Ureter (tissue), 1 donor: ENCODE measurements at regions not wholly inside any gene's neighbourhood (a gene's known extent, or its start where the extent isn't known, plus 50 kb on each side); places are given as distances from the start of the nearest gene placed in this dataset.

Experiments used
- DNase-seq: peaks from one replicate; pipeline ENCODE4 v3.0.0-alpha.2; 2020; ENCODE audit warnings: low spot score
- donor health status: DM: yes; HTN: yes; CAD: no.

DNA sequence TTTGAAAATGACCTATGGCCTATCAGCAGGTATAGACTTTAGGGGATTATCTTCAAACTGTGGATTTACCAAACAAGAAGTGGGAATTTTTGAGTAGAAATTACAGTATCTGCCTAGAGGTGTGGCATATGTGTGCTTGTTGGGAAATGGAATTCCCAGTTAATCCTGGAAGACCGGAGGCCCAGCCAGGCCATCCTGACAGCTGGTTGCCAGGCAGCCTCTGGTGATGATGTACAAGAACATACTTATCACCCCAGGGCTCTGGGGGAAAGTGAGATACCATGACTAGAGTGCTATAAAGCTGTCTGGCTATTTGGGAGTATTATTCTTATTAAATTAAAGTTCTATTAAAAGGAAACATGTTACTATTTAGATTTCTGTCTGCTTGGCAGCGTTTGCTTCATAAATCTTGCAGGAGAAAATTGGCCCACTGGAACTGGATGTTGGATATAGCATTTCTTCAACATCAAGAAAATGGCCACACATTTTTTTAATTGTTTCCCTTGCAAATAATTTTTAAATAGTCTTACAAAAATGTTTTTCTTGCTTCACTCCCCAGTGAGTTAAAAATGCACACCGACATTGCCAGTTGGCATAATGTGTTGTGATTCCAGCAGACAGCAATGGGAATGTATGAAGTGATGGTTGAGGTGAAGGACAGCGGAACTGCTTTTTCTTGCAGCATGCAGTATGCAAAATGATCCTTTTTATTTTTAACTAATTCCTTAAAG, 187.8 kb downstream of the MYLK4 start:
- no peak for DNase-seq

DNA sequence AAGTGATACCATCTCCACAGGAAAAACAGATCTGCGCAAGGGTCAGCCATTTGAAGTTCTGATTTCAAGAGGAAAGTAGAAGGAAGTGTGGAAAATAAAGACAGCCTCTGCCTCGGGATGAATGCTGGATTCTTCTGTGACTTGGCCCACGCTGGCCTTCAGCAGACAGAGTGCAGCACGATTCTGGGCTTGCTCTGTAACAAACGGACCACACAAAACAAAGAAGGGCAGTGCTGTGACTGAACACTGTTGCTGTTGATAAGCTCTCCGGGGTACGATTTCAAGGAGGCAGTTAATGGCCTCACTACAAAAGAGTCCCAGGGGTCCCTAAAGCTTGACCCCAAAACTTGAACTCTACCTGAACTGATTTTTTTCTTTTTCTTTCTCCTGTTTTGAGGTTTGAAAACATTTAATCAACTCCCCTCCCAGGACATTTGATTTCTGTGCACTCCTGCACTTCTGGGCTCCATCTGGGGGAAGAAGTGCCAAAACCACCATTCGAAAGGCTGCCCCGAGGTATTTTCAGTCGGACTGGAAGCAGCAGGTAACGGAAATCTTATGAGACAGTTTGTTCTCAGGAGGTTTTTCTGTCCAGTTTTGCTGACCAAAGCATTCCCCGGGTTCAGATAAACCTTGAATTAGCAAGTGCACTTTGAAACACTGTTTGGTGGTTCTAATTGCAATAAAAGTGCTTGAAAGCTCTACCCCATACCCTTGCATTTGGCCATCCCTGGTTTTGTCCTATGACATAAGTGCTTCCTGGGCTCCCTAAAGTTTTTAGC, 189.6 kb downstream of the MYLK4 start:
- DNase-seq, result no peak

DNA sequence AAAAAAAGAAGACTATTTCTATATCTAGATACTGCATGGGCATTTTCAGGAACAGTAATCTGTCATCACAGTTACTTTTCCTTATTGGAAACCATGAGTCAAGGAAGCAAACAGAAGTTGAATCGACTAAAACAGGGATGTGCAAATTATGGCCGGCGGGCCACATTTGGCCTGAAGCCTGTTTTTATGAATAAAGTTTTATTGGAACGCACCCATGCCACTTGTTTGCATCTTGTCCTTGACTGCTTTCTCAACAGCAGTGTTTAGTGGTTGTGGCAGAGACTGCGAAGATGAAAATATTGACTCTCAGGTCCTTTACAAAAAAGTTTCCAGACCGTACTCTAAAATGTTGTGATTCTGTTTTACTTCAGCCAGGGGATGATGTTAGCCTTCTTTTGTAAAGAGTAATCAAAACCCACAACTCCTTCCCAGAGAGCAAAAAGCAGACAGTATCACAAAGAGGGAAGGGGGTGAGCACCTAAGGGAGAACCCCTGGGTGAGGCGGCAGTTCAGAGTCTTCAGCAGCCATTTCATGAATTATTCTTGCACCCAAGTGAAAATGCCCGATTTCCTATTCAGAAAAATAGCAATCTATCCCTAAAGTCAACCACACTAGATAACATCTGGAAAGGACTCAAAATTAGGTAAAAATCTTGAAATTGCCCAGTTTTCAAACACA, 190.4 kb downstream of the MYLK4 start:
- DNase-seq, result no peak

DNA sequence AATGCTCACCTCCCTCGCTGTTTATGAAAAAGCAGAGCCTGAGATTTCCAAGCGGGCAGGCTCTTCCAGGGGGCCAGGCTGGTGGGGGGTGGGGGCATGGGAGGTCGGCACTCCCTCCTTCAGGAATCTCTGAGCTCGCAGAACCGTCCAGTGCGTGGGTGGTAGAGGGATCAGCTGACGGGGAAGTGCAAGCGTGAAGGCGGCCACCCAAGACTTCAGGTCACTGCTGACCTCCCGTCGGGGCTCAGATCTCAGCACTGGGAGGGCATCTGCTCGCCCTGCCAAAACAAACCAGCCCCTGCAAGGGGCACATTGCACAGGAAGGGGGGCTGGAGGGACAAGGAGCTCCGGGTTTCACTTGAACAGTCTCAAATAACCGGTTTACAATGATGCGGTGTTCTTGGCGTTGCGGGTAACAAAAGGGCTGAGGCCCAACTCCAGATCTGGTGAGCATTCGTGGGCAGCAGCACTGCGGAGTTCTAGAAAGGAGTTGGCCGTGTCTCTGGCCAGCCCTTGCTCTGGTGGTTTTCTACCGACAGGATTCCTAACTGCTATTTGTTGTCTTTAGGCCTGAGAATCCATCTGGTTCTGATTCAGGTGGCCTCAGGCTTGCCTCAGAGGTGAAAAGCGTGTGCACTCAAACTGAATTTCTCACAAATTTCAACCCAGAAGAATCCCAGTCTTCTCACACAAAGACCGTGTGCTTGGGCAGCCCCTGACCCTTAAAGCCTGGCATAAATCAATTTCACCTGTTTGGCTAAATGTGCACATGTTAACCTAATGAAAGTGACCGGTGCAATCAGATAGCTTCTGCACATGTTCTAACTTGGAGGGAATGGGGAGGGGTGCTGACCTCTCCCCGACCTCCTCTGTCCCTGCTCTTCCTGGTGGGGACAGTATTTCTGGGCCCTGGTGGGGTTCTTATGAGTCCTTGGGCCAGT, 191.6 kb downstream of the MYLK4 start:
- no peak for DNase-seq

DNA sequence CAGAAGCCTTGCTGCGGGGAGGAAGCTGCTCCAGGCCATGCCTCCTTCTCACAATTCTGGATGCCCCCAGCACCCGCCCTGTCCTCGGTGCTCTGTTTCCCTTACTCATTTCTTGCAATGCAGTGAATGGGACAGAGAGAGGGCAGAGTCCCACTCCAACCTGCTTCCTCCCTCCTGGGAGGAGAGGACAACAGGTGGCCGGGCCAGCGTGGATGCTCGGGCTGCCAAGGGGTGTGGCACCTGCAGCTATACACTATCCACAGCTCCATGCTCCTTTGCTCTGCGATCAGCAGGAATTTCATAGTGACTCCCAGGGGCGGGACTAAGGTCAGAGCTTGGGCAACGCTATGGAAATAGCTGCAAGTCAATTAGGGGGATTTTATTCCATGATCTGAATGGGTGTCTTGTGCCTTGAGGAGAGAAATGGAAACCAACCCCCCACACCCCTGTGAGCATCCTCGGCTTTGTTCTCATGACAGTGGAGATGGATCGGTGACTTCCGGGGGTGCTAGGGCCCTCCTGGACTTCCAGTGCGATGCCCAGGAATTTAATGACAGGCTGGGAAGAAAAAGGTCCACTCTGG, 192.5 kb downstream of the MYLK4 start:
- DNase-seq, result no peak

DNA sequence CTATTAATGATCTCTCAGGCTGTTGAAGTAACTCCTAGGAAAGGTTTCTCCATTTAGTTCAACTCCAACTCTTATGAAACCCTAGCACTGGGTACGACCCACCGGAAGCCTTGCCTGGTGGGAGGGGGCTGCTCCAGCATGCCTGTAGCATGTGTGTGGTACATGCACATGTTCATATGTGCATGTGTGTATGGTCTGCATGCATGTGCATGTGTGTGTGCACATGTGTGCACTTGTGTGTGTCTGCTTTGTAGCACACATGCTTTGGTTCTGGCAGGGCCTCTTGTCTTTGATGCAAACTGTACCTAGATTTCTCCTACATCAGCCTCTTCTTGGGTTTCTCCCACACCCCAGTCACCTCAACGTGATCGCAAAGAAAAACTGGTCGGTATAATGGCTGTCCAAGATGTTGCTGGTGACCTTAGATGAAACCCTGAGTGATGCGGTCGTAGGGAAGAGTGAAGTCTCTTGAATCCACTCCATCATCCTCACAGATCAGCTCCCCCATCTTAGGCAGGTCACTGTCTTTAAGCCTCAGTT, 193.5 kb downstream of the MYLK4 start:
- no peak for DNase-seq

DNA sequence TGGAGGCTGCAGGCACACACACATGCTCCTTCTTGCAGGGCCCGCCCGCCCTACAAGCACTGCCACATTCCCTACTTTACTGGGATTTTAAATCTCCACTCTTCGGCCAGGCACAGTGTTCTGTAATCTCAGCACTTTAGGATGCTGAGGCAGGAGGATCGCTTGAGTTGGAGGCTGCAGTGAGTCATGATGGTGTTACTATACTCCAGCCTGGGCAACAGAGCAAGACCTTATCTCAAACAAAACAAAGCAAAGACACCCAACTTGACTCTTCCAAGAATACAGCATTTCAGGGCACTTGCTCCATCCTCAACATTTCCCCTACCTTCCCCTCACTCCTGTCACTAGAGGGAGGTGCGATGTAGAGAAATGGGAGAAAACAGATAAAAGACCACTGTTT, 194.0 kb downstream of the MYLK4 start:
- no peak for DNase-seq

DNA sequence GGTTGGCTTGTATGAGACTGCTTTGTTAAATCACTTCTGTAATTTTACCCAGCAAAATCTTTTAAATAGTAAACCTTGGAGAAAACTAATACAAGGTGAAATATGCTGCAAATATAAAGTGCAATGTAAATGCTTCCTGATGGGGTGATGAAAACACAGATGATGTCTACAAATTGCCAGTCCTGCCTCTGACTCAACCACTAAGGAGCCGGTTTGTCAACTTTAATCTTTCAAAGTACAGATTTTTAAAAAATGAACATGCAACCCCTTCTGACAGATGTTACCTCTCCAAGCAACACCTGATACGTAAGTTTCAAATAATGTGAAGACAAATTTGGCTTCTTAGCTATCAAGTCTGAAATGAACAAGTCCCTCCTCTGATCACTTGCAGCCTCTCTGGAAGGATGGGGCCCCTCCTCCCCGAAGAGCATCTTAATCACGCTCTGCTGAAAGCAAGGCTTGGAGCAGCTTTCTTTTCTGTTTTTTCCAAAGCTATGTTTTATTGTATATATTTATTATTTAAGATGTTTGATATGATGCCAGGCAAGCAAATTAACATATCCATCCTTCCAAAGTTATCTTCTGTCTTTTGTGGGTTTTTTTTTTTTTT, 196.0 kb downstream of the MYLK4 start:
- DNase-seq, result no peak

DNA sequence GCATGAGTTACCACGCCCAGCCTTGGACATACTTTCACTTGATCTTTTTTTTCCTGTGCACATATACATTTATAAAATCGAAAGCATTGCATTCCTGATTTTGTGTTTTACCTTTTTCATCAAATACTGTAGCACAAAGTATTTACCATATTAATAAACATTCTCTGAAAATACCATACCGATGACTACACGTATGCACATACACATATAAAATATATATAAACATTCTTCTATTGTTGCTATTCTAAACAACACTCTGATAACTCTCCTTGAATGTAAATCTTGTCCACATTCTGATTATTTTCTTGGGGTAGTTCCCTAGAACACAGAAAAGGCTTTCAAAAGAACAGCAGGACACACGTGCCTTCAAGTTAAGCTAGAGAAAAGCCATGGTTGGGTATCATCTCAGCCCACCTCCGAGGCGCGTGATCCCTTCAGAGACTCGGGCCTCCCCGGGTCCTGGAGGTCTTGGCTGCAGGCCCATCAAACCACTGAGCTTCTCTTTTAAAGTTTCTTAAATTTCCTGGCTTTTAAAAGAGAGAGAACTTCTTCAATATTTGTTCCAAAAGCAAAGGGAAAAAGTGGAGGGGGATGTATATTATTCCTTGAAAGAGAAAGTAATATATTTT, 198.1 kb downstream of the MYLK4 start:
- no peak for DNase-seq

DNA sequence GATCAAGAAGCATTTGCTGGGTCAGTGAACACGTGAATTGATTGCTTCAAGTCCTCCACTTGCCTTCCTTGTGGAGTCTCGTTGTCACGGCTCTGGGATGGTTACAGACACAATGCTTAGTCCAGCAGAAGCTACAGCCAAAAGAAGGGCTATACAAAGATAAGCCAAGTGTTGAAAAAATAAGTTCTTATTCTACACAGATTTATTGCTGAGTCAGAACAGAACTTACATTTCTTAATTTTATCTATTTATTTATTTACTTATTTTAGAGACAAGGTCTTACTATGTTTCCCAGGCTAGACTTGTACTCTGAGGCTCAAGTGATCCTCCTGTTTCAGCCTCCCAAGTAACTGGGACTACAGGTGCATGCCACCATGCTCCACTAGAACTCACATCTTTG, 199.0 kb downstream of the MYLK4 start:
- no peak for DNase-seq

DNA sequence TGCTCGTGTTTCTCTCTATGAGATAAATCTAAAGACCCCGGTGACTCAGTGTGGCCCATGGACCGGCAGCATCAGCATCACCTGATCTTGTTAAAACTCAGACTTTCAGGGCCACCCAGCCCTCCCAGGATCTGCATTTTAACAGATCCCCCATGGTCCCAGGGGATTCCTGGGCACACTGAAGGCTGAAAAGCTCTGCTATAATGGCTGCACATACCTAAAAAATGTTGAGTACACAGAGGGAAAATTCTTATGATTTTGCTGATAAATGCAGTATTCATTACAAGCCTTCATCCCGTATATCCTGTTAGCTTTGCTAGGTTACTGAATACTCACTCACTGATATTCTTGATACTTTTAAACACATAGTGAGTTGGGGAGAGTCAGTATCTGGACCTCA, 200.5 kb downstream of the MYLK4 start:
- no peak for DNase-seq

DNA sequence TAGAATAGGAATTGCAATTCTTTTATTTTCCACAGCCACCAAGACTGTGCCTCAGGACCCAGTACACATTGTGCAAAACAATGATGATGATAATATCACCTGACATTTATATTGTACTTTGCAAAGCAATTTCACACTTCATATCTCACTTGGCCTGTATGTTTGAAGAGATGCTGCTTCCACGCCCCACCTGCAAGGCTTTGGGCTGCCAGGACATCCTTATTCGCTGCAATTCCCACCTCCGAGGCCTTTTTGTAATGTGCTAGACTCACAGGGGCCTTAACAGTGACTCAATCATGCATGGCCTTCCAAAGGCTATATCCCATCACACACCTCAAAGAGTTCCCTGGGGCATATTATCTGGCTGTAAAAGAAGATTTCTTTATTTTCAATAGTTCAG, 200.9 kb downstream of the MYLK4 start:
- no peak for DNase-seq

DNA sequence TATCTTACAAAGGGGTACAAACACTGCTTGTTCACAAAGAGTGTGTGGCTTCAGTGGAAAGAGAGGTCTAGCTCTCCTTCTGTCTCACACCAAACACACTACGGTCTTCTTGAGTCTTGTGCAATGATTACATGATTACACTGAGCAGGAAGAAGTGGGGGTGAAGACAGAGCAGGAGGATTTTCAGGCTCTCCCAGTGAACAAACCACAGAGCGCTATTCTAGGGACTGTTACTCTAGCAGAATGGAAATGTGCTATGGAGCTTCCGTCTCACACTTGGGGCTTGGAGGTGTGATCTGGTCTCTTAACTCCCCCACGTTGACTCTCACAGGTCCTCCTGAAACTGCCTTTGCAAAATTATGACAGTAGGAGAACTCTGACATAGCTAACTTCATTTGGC, 203.4 kb downstream of the MYLK4 start:
- no peak for DNase-seq

DNA sequence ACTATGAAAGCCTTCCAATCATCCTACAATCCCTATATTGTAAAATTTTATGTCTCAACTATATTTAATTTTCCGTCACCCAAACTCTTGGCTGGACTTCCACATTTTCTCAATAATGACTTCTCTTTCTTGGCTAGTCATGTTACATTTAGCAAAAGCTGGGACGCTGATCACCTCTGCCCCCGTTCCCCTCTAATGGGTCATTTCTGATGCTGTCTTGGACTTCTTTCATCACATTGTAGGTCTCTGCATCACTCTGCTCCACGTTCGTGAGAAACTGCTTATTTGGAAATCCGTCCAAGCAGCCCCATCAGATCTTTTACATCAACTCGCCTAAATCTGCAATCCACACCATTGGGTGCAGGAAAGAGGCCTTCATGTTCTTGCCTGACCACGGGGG, 203.8 kb downstream of the MYLK4 start:
- no peak for DNase-seq

DNA sequence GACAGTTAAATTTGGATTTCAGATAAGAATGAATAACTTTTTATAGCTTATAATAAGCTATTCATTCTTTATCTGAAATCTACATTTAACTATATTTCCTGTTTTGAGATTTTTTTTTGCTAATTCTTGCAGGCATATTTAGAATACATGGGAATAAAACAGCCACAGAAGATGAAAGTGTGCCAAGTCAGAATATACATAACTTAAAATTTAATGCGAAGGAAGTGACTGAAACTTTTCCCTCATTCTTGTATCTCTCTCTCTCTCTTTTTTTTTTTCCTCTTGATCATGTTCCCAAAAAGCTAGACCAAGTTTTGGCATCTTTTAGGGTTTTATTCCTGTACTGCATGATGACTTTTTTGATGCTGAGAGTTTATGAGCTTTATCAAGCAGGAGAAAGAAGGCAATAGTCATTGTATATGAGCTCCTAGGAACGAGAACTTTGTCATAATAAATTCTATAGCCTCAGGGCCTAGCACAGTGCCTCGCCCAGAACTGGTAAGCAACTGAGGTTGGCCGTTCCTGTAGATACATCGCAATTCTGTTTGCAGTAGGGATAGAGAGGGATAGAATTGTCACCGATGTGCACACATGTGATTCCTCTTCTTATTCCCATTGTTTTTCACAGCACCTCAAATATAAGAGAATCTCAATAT, 205.2 kb downstream of the MYLK4 start:
- no peak for DNase-seq

DNA sequence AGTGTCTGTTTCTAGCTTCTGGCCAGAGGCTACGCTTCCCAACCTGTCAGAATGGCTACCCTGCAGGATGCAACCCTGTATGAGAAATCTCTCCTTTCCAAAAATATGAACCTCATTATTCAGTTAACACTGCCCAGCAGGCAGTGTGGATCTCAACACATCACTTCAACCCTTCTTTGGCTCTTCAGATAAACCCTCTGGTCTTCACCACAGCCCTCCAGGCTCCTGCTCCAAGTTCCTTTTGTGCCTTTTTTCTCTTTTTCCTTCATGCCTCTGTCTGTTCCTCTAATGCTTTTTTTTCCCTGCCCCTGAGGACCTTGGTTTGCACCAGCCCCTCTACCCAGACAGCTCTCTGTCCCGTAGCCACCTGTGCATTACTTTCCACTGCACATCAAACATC, 207.4 kb downstream of the MYLK4 start:
- no peak for DNase-seq

DNA sequence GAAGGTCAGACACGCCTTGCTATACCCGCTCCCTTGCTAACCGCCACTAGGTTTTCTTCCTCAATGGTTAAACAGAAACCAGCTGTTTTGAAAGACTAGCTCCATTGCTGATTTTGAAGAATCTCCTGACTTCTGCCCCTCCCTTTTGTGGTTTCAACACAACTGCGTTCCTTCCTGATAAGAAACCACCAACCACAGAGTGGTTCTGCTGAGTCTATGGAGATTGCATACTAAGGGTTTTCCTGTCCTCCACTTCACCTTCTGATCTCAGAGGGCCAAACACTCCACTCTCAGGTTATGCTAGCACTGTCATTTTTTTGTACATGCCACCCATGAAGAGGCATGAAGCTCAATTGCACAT, 207.9 kb downstream of the MYLK4 start:
- peak; percentile 53 for DNase-seq

DNA sequence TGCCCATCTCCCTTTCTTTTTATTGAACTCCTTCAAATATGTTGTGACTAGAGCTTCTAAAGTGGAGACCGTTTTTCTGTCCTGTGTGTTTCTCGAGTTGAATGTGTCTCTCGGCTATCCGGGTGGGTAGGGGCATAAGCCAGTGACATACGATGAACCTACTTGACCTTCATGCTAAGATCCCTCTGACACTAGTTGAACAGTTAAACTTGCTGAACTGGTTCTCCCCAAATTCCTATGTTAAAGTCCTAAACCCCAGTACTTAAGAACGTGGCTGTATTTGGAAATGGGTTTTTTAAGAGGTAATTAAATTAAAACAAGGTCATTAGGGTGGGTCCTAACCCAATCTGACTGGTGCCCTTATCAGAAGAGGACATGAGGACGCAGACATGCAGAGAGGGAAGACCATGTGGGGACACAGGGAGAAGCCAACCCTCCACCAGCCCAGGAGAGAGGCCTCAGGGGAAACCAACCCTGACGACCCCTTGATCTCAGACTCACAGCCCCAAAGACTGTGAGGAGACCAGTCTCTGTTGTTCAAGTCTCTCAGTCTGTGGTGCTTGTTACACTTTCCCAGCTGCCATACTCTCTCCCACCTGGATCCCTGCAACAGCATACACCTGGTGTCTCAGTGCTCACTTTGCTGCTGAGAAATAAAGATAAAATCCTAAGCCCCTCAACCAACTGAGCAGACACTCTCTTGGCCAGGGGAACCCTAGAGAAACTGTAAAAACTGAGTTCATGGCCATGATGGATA, 208.4 kb downstream of the MYLK4 start:
- no peak for DNase-seq

DNA sequence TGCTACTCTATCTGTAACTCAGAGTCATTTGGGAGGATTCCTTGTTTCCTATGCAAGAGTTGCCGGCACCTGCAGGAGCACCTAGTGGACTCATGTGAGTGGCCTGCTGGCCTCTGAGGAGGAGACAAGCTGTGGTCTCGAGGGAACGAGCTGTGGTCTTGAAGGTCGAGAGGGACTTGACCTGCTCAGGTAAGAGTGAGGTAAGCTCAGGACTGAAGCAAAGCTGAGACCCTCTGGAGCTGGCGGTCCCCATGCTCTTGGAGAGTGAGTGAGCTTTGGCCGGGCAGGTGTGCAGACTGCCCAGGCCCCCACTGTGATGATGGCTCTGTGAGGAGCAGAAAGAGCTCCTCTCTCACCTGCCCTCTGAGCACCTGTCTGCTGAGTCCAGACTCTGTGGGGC, 214.3 kb downstream of the MYLK4 start:
- DNase-seq, result no peak
